GM21737 (cell line): ENCODE measurements at regions not wholly inside any gene's neighbourhood (a gene's known extent, or its start where the extent isn't known, plus 50 kb on each side); places are given as distances from the start of the nearest gene placed in this dataset.

Source experiments
- ATAC-seq: cut with Tn5 transposase; IDR thresholded peaks from one replicate; pipeline ENCODE4 v1.9.1; 2021; ENCODE audit warnings: mild to moderate bottlenecking, moderate library complexity; ENCODE audit not compliant: unreplicated experiment

DNA sequence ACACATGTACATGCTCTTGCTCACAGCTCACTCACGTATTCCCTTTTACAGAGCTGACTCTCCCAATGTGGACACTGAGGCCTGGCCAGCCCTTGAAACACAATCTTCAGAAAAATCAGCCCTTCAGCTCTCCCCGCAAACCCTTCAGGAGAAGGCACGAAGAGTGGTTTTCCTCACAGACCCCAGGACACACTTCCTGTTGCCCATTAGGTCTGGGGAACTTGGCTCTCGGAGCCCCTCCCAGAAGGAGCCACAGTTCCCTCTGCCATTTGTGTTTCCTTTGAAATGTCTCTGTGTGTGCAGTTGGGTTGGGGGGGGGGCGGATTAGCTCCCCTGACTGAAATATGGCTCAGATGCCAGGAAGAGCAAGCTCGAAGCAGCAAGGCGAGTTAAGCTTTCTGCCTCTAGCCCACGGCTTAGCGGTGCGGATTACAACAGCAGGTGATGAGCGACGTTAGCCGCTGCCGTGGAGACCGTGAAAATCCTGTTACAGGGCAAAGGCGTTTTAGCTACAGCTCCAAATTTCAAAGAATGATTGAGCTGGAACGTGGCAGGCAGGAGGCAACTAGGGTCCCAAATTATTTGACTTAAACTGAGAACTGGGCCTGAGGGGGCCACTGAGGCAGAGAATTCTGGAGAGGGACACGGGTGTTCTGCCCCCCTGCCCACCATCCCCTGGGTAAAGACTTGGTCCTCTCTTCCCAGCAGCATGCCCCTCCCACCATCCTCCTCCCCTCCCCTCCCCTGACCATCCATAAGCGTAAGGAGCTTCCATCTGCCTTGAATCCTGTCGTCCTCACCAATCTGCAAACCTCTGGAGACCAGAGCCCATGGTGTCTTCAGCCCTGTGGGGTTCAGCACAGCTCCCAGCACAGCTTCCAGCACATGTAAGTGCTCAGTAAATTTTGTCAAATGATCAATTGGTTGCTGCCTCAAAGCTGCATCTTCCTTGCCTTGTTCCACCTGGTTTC is 598.6 kb downstream of the BUD13 start:
- no peak for ATAC-seq

DNA sequence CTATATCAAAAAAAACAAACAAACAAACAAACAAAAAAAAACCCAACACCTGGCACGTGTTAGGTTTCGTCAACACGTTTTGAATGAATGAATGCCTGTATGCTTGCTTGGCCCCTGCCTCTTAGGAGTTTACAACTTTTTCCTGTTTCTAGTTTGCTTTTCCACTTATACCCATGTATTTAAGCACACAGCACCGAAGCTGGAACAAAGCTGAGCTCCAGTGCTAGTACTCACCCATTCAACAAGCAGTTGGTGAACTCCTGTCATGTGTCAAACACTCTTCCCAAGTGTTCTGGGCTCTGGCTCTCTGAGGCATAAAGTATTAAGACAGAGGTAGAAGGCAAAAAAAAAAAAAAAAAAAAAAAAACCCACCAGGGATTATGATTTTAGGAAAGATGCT is 599.3 kb downstream of the BUD13 start:
- ATAC-seq: no peak

GRCh38 chr11:116172851-116173250 is 599.9 kb downstream of the BUD13 start:
- no peak for ATAC-seq

DNA sequence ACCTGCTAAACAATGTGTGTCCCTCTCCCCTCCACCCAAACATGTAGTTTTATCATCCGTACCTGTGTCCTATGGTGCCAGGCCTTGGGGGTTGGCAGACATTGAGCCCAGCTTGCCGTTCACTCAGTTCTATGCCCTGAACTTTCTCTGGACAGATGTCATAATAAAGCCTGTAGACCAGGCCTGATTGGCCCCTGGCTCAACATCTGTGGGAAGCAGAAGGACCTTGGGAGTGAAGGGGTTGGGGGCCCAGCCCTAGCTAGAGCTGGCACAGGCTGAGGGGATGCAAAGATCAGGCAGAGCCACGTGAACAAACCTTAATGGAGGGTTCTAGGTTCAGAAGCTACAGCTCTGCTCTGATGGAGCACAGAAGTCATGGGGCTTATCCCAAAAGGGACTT is 600.6 kb downstream of the BUD13 start:
- ATAC-seq: no peak

GRCh38 chr11:116171271-116172140 is 601.3 kb downstream of the BUD13 start:
- ATAC-seq: no peak

DNA sequence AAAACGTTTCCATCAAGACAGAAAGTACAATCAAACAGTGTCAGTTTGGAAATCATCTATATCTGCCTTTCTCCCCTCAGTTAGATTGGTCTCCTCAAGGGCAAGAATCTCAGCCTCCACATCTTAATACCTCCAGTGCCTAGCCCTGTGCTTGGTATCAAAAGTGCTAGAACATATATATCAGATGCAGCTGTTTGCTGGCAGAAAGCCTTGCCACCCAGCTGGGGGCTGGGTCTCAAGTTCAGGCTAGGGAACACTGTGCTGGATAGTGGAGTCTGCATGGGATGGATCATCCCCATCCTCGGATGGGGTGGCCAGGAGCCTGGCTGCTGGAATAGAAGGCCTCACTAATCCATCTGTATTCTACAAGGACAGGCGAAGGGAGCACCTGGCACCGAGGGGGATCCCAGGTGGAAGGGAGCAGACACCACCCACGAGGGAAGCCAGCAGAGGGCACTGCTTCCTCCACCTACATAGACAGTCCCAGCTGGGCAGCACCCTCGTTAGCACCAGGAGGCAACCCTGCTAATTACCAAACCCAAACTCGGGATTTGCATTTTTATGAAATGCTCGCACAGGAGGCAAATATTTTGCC is 602.2 kb downstream of the BUD13 start:
- ATAC-seq: no peak

DNA sequence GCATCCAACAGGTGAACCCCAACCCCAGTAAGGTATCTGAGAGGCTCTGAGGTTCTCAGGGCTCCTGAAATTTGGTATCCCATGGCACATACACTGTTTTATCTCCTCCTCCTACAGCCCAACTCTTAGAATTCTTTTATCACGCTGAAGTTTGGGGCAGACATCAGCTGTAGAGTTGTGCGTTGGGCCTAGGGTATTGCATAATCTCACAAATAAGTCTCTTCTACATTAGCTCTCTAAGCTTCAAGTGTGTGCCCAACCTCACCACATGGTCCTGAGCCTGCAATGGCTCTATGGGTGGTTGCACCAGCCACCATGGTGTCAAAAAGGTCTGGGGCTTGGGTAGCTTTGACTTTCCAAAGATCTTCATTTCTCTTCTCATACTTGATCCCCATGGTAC is 603.0 kb downstream of the BUD13 start:
- no peak for ATAC-seq

GRCh38 chr11:116168459-116168787 is 604.4 kb downstream of the BUD13 start:
- ATAC-seq: no peak

- no peak for ATAC-seq
These were observed 604.9 kb downstream of the BUD13 start for GRCh38 chr11:116167706-116168458.

DNA sequence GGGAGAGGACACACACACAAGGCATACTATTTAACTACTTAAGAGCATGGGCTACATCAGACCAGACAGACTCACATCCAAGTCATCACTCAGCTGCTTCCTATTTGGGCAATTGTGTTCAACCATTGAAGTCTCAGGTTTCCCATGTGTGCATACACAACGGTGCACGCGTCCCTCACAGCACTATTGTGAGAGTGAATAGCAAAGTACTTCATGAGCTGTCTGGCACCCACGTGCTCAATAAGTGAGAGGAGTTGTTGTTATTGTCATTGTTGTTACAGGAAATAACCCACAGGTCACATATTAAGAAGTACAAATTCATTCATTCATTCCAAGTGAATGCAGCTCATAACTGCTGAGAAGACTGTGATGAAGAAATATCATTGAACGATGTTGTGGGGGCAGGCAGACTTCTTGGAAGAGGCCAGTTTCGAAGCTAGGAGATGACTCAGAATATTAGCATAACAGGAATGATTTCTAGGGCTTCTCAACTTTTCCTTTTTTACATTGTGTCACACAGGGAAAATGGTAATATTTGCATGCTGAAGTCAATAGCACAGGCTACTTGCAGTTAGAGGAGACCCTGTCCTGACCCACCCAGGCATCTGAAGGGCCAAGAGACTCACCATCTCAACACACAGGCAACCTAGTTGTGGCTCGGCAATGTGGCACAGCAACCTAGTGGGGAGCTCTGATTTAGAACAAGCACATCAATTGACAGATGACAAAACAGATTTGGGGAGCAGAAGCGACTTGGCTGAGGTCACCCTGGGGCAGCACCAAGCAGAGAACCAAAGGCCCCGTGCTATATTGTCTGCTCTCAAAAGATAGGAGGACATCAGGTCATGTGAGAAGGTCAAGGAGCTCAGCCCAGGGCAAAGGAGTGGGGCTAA is 606.0 kb downstream of the BUD13 start:
- no peak for ATAC-seq

GRCh38 chr11:116164843-116165242 is 607.9 kb downstream of the BUD13 start:
- ATAC-seq: no peak

GRCh38 chr11:116162886-116163230 is 609.9 kb downstream of the BUD13 start:
- no peak for ATAC-seq

- ATAC-seq: no peak
These were observed 610.5 kb downstream of the BUD13 start for GRCh38 chr11:116162086-116162885.

DNA sequence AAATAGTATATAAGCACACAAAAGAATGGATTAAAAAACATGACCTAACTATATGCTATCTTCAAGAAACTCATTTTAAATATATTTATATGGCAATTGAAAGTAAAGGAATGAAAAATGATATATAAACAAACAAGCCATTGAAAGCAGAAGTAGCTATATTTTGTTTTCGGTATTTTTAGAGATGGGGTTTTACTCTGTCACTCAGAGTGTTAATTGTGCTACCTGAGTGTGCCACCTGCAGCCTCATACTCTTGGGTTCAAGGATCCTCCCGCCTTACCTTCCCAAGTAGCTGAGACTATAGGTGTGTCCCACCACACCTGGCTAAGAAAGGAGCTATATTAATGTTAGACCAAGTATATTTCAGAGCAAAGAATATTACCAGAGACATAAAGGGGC is 624.1 kb downstream of the BUD13 start:
- no peak for ATAC-seq

GRCh38 chr11:116148056-116148455 is 624.7 kb downstream of the BUD13 start:
- ATAC-seq: no peak

GRCh38 chr11:116145187-116145865 is 627.5 kb downstream of the BUD13 start:
- ATAC-seq: no peak

DNA sequence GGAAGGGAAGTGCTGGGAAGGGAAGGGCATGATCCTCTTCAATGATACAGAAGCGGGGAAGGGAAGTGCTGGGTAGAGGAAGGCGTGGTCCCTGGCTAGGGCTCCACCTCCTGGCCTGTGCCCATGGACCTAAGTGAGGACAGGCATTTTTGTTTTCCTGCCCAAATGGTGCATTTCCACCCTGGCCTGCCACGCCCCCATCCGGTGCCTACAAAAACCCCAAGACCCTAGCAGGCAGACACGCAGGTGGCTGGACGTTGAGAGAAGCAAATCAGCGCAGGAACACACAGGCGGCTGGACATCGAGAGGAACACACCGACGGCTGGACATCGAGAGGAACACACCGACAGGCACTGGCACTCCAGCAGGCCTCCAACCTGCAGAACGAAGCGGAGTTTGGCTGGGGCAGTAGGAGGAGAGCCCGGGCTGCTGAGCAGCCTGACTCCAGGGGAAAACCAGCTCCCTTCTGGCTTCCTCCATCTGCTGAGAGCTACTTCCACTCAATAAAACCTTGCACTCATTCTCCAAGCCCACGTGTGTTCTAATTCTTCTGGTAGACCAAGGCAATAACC is 628.3 kb downstream of the BUD13 start:
- ATAC-seq: no peak

DNA sequence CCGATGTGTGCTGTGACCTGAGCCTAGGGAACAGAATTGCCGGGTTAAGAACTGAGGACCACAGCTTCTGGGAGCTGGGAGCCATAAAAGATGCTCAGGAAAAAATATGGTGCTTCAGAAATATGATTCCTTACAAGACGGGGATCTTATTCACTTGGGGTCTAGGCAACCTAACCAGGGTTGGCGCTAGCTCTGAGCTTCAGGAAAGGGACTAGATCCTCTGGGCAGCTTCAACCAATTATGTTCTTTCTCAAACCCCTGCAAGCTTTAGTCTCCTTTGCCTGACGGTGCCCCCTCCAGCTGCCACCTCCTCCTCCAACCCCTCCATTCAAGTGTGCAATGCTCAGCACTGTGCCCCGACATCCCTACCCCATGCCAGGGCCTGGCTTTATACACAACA is 634.1 kb upstream of the CADM1 start:
- no peak for ATAC-seq
